ENCODE measurements at regions not wholly inside any gene's neighbourhood (a gene's known extent, or its start where the extent isn't known, plus 50 kb on each side); places are given as distances from the start of the nearest gene placed in this dataset.

- H3K4me1 ChIP-seq (ENCODE audit: control insufficient read depth in 1 of 2, insufficient read depth in 2 of 2, low read length in 2 of 2), result no peaks in the 10 kb centered on the region
- Mint-ChIP-seq H3K9me3 (peaks cover 0 to 15% (median 10%) of the 10 kb centered on the region in 7 donors), H3K4me3 (no peak overlapping the region), H3K27me3 (ENCODE audit: low read depth in 3 of 3) (peaks cover 0 to 4% (median 1%) of the 10 kb centered on the region in 3 donors), H3K4me1 (no peaks in the 10 kb centered on the region), H3K27ac (no peak overlapping the region), H3K36me3 (no peaks in the 10 kb centered on the region)
- TF ChIP-seq CTCF (IDR thresholded peaks at IDR 0.05), result no peak
- H3K79me2 ChIP-seq (ENCODE audit: insufficient read depth, low read length), result no peaks in the 10 kb centered on the region
- H3K9me3 ChIP-seq (replicated peaks in 1 of 2; ENCODE audit: control insufficient read depth in 1 of 2, insufficient read depth in 1 of 2, low read length in 2 of 2), result peaks cover 0 to 2% of the 10 kb centered on the region in 2 donors
- H4K20me1 ChIP-seq (ENCODE audit: insufficient read depth, low read length), result no peaks in the 10 kb centered on the region
- H3K4me3 ChIP-seq (replicated peaks in 1 of 3; ENCODE audit: low read depth in 2 of 3, low read length in 3 of 3), result no peak overlapping the region
- intact Hi-C loops (cut with micrococcal nuclease), result no loop called here
- H2AFZ ChIP-seq (ENCODE audit: insufficient read depth, low read depth, low read length, poor library complexity, severe bottlenecking), result no peak overlapping the region
- H3K9ac ChIP-seq (ENCODE audit: insufficient read depth, low read length, poor library complexity, severe bottlenecking), result no peak overlapping the region
- no peak overlapping the region for H3K4me2 ChIP-seq (replicated peaks; ENCODE audit: extremely low read depth, low read length, poor library complexity, severe bottlenecking)
- DNase-seq, result no peak
- H3K27ac ChIP-seq (ENCODE audit: low read depth in 1 of 2, low read length in 2 of 2), result no peak overlapping the region
- no CpG with 5 or more reads among the region's 2 CpGs for WGBS (ENCODE audit: insufficient coverage)
- no peaks in the 10 kb centered on the region for H3K36me3 ChIP-seq (replicated peaks in 1 of 2; ENCODE audit: control insufficient read depth in 1 of 2, insufficient read depth in 2 of 2, low read length in 2 of 2)
- no peaks in the 10 kb centered on the region for H3K27me3 ChIP-seq (ENCODE audit: control insufficient read depth in 2 of 2, insufficient read depth in 2 of 2, low read length in 2 of 2)
These were observed 577.3 kb downstream of the AJAP1 start for GRCh38 chr1:5231541-5232315.

- H3K36me3 Mint-ChIP-seq, result no peaks in the 10 kb centered on the region
- Histone ChIP-seq H2AFZ (ENCODE audit: insufficient read depth, low read depth, low read length, poor library complexity, severe bottlenecking) (no peak overlapping the region), H3K79me2 (ENCODE audit: insufficient read depth, low read length) (no peaks in the 10 kb centered on the region), H3K4me3 (replicated peaks in 1 of 3; ENCODE audit: low read depth in 2 of 3, low read length in 3 of 3) (no peak overlapping the region), H3K9me3 (replicated peaks in 1 of 2; ENCODE audit: control insufficient read depth in 1 of 2, insufficient read depth in 1 of 2, low read length in 2 of 2) (no peaks in the 10 kb centered on the region), H3K4me2 (replicated peaks; ENCODE audit: extremely low read depth, low read length, poor library complexity, severe bottlenecking) (no peak overlapping the region), H3K36me3 (replicated peaks in 1 of 2; ENCODE audit: control insufficient read depth in 1 of 2, insufficient read depth in 2 of 2, low read length in 2 of 2) (no peaks in the 10 kb centered on the region), H3K27me3 (ENCODE audit: control insufficient read depth in 2 of 2, insufficient read depth in 2 of 2, low read length in 2 of 2) (no peaks in the 10 kb centered on the region), H3K27ac (ENCODE audit: low read depth in 1 of 2, low read length in 2 of 2) (no peak overlapping the region), H3K4me1 (ENCODE audit: control insufficient read depth in 1 of 2, insufficient read depth in 2 of 2, low read length in 2 of 2) (no peaks in the 10 kb centered on the region), H4K20me1 (ENCODE audit: insufficient read depth, low read length) (no peaks in the 10 kb centered on the region), H3K9ac (ENCODE audit: insufficient read depth, low read length, poor library complexity, severe bottlenecking) (no peak overlapping the region)
- intact Hi-C loops (cut with micrococcal nuclease), result no loop called here
- WGBS (ENCODE audit: insufficient coverage), result 72% methylated on average over 4 of the region's 8 CpGs
- H3K27ac Mint-ChIP-seq, result no peak overlapping the region
- H3K4me3 Mint-ChIP-seq, result no peak overlapping the region
- peaks cover 0 to 3% (median 2%) of the 10 kb centered on the region in 7 donors for H3K9me3 Mint-ChIP-seq
- H3K4me1 Mint-ChIP-seq, result no peaks in the 10 kb centered on the region
- no peak for TF ChIP-seq CTCF (IDR thresholded peaks at IDR 0.05)
- peaks cover 0 to 4% (median 4%) of the 10 kb centered on the region in 3 donors for H3K27me3 Mint-ChIP-seq (ENCODE audit: low read depth in 3 of 3)
- no peak for DNase-seq
These were observed 572.7 kb downstream of the AJAP1 start for GRCh38 chr1:5227114-5227513.
